Retinal pigment epithelial cell (primary cell): ENCODE measurements at regions not wholly inside any gene's neighbourhood (a gene's known extent, or its start where the extent isn't known, plus 50 kb on each side); places are given as distances from the start of the nearest gene placed in this dataset.

Experiments
- DNase-seq: peaks from one replicate; pipeline ENCODE4 v3.0.0-alpha.2; 2010; ENCODE audit warnings: low read depth
- H3K4me3 ChIP-seq: 2 replicates; pipeline ENCODE4 v1.5.1; 2011; ENCODE audit warnings: mild to moderate bottlenecking, low read length, control low read depth, moderate library complexity
- TF ChIP-seq, protein P1 (sequence below): conservative IDR thresholded peaks from 2 replicates; pipeline ENCODE4 v1.5.1; 2011; ENCODE audit warnings: low read depth, low read length, control low read depth, inconsistent platforms

DNA sequence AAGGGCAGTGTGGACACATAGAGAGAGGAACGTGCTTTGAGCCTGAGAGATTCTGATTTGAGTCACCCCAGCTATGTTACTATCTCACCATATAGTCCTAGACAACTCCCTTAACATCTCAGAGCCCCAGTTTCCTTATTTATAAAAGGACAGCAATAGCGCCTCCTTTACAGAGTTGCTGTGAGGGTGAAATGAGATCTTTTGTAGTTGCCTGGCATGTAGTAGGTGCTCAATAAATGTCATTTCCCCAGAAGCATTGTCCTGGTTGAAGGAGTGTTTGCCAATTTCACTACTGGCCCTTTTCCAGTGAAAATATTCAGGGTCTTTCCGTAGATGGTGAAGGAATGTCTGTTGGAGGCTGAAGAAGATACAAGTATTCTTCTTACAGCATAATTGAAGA lies 51.3 kb upstream of the FAM180A start:
- no peak for DNase-seq
- H3K4me3 ChIP-seq = no peak overlapping the region
- TF ChIP-seq, protein P1, sequence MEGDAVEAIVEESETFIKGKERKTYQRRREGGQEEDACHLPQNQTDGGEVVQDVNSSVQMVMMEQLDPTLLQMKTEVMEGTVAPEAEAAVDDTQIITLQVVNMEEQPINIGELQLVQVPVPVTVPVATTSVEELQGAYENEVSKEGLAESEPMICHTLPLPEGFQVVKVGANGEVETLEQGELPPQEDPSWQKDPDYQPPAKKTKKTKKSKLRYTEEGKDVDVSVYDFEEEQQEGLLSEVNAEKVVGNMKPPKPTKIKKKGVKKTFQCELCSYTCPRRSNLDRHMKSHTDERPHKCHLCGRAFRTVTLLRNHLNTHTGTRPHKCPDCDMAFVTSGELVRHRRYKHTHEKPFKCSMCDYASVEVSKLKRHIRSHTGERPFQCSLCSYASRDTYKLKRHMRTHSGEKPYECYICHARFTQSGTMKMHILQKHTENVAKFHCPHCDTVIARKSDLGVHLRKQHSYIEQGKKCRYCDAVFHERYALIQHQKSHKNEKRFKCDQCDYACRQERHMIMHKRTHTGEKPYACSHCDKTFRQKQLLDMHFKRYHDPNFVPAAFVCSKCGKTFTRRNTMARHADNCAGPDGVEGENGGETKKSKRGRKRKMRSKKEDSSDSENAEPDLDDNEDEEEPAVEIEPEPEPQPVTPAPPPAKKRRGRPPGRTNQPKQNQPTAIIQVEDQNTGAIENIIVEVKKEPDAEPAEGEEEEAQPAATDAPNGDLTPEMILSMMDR = no peak
